GM21619 (cell line): ENCODE measurements at regions not wholly inside any gene's neighbourhood (a gene's known extent, or its start where the extent isn't known, plus 50 kb on each side); places are given as distances from the start of the nearest gene placed in this dataset.
A peak's percentile ranks its signal among the peaks of the same experiment; 100 is the strongest.
"Not testable (repeated sequence)": the region's sequence is repeated elsewhere in the genome, so short reads cannot be mapped to it uniquely, and the experiment has no call there.

ENCODE experiments used
- ATAC-seq: cut with Tn5 transposase; IDR thresholded peaks from one replicate; pipeline ENCODE4 v1.9.1; 2021; ENCODE audit not compliant: unreplicated experiment

- ATAC-seq = peak; percentile 61
These were observed 376.0 kb downstream of the TFEC start for GRCh38 chr7:115654384-115655214.

GRCh38 chr7:115649429-115649828 lies 381.1 kb downstream of the TFEC start:
- ATAC-seq = no peak

GRCh38 chr7:115647712-115648111 lies 382.9 kb downstream of the TFEC start:
- no peak for ATAC-seq

- no peak for ATAC-seq
These were observed 388.4 kb downstream of the TFEC start for GRCh38 chr7:115642194-115642593.

- ATAC-seq = no peak
These were observed 391.7 kb downstream of the TFEC start for GRCh38 chr7:115638853-115639252.

GRCh38 chr7:115637128-115637527 lies 393.4 kb downstream of the TFEC start:
- ATAC-seq = no peak

- no peak for ATAC-seq
These were observed 394.7 kb downstream of the TFEC start for GRCh38 chr7:115635876-115636275.

GRCh38 chr7:115635376-115635775 lies 395.2 kb downstream of the TFEC start:
- no peak for ATAC-seq

- ATAC-seq = no peak
These were observed 395.9 kb downstream of the TFEC start for GRCh38 chr7:115634633-115635032.

- ATAC-seq = no peak
These were observed 397.9 kb downstream of the TFEC start for GRCh38 chr7:115632636-115633035.

- ATAC-seq = no peak
These were observed 398.8 kb downstream of the TFEC start for GRCh38 chr7:115631782-115632181.

GRCh38 chr7:115630049-115630448 lies 400.5 kb downstream of the TFEC start:
- no peak for ATAC-seq

- no peak for ATAC-seq
These were observed 411.9 kb downstream of the TFEC start for GRCh38 chr7:115618676-115619075.

GRCh38 chr7:115613836-115614235 lies 416.7 kb downstream of the TFEC start:
- no peak for ATAC-seq

GRCh38 chr7:115603416-115603815 lies 427.1 kb downstream of the TFEC start:
- no peak for ATAC-seq

GRCh38 chr7:115600207-115600606 lies 430.4 kb downstream of the TFEC start:
- no peak for ATAC-seq

GRCh38 chr7:115599184-115599583 lies 431.4 kb downstream of the TFEC start:
- not testable (repeated sequence) for ATAC-seq

- not testable (repeated sequence) for ATAC-seq
These were observed 433.3 kb downstream of the TFEC start for GRCh38 chr7:115597220-115597619.

- ATAC-seq = no peak
These were observed 437.5 kb downstream of the TFEC start for GRCh38 chr7:115593111-115593510.

- no peak for ATAC-seq
These were observed 445.4 kb downstream of the TFEC start for GRCh38 chr7:115585015-115585718.

GRCh38 chr7:115582956-115583355 lies 447.6 kb downstream of the TFEC start:
- no peak for ATAC-seq

- ATAC-seq = no peak
These were observed 452.0 kb downstream of the TFEC start for GRCh38 chr7:115578576-115578975.
